Sigmoid colon (tissue), 6 donors: ENCODE measurements at regions not wholly inside any gene's neighbourhood (a gene's known extent, or its start where the extent isn't known, plus 50 kb on each side); places are given as distances from the start of the nearest gene placed in this dataset.
A peak's percentile ranks its signal among the peaks of the same experiment; 100 is the strongest.

Source experiments
- DNase-seq: peaks from one replicate; pipeline ENCODE4 v3.0.0-alpha.2; 2019
- H3K27ac ChIP-seq, 4 donors: fragments of 200-600 bp; sonication (generic); one replicate each; pipeline ENCODE4 v1.5.1; 2016 to 2019; ENCODE audit warnings: mild to moderate bottlenecking in 1 of 4
- H3K27me3 ChIP-seq, 3 donors: fragments of 200-600 bp; sonication (generic); one replicate each; pipeline ENCODE4 v1.5.1; 2019; ENCODE audit warnings: mild to moderate bottlenecking in 1 of 3
- H3K36me3 ChIP-seq, 4 donors: fragments of 200-600 bp; sonication (generic); one replicate each; pipeline ENCODE4 v1.5.1; 2016 to 2019
- H3K4me1 ChIP-seq, 4 donors: fragments of 200-600 bp; sonication (generic); one replicate each; pipeline ENCODE4 v1.5.1; 2017 to 2019
- H3K4me3 ChIP-seq, 4 donors: fragments of 200-600 bp; sonication (generic); one replicate each; pipeline ENCODE4 v1.5.1; 2017 to 2019; ENCODE audit warnings: mild to moderate bottlenecking in 2 of 4, moderate library complexity in 1 of 4
- H3K9me3 ChIP-seq, 4 donors: fragments of 200-600 bp in 3 of 4; sonication (generic) in 3 of 4; one replicate each; pipeline versions ENCODE4 v1.5.1 to v1.6.1; 2013 to 2019
- EP300 ChIP-seq, 4 donors: sonication (generic); formaldehyde crosslinking; IDR thresholded peaks; one replicate each; pipeline ENCODE4 v1.6.1; 2017; ENCODE audit warnings: antibody characterized with exemption in 4 of 4
- POLR2A ChIP-seq, 2 donors: fragments of 450-650 bp; IDR thresholded peaks; one replicate each; pipeline ENCODE4 v1.6.1; 2016; ENCODE audit warnings: antibody characterized with exemption in 2 of 2, mild to moderate bottlenecking in 2 of 2, moderate library complexity in 2 of 2
- POLR2AphosphoS5 ChIP-seq, 4 donors: sonication (generic); formaldehyde crosslinking; IDR thresholded peaks; one replicate each; pipeline ENCODE4 v1.6.1; 2017; ENCODE audit warnings: antibody characterized with exemption in 4 of 4
- WGBS, 2 donors: extraction: QIAGEN DNeasy Blood & Tissue Kit; methylation state at CpG; one replicate each; pipeline ENCODE4 v1.1.7; 2013; 5-methylcytosine and 5-hydroxymethylcytosine counted together
- intact Hi-C: fragments of 100-400 bp; cut with DNase I; formaldehyde crosslinking; loops from one replicate; pipeline ENCODE4 v1.15.1; 2023
- TF ChIP-seq, protein P1 (sequence below), 4 experiments: fragments of 450-650 bp in 3 of 4; fragments of 200-600 bp in 1 of 4; IDR thresholded peaks; one replicate each; pipeline ENCODE4 v1.5.1; 2016 to 2019; ENCODE audit warnings: antibody characterized with exemption in 4 of 4, mild to moderate bottlenecking in 3 of 4, moderate library complexity in 2 of 4
- donor health status: healthy with polysubstance abuse.
- donor health status: healthy.

DNA sequence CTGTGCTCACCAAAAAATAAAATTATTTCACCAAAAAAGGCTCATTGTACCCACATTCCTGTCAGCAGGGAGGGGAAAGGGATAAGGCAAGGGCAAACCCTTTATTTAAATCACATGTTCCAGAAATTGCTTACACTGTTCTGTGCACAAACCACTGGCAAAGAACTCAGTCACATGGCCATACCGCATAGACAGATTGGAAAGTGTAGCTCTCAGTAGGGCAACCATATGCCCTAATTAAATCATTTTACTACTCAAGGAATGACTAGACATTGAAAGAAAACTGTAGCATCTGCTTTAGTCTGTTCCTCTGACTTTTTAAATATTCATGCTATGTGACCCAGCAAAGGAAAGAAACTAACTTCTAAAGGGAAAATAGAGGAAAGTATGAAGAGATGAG is 119.2 kb upstream of the FAM241A start:
- DNase-seq, result no peak
- intact Hi-C loops, result no loop called here
- Histone ChIP-seq H3K4me3 (no peak overlapping the region), H3K4me1 (no peaks in the 10 kb centered on the region), H3K27me3 (no peaks in the 10 kb centered on the region), H3K27ac (no peak overlapping the region), H3K9me3 (no peaks in the 10 kb centered on the region), H3K36me3 (no peaks in the 10 kb centered on the region)
- WGBS, 2 donors, result 88 to 96% methylated on average over 1 of the region's 1 CpG
- TF ChIP-seq, protein P1, sequence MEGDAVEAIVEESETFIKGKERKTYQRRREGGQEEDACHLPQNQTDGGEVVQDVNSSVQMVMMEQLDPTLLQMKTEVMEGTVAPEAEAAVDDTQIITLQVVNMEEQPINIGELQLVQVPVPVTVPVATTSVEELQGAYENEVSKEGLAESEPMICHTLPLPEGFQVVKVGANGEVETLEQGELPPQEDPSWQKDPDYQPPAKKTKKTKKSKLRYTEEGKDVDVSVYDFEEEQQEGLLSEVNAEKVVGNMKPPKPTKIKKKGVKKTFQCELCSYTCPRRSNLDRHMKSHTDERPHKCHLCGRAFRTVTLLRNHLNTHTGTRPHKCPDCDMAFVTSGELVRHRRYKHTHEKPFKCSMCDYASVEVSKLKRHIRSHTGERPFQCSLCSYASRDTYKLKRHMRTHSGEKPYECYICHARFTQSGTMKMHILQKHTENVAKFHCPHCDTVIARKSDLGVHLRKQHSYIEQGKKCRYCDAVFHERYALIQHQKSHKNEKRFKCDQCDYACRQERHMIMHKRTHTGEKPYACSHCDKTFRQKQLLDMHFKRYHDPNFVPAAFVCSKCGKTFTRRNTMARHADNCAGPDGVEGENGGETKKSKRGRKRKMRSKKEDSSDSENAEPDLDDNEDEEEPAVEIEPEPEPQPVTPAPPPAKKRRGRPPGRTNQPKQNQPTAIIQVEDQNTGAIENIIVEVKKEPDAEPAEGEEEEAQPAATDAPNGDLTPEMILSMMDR (IDR thresholded peaks at IDR 0.05), result no peak
- TF ChIP-seq EP300 (IDR thresholded peaks at IDR 0.05) (no peak), POLR2A (IDR thresholded peaks at IDR 0.05) (no peak), POLR2AphosphoS5 (IDR thresholded peaks at IDR 0.05) (no peak)

DNA sequence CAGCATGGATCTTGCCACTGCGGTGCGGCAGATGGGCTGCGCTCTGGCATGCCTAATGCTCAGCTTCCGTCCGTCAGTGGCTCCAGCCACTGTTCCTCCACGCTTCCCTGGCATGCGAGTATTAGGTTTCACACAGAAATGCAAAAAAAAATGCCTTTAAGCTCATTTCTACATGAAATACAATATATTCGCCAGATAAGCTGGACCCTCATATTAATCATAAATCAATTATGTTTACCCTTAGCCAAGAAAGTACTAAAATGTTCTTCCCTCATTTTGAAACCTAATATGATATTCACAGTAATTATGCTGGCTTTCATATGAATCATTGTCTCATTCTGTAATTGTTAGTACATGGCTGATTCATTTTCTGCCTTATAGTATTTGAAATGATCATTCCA is 115.5 kb upstream of the FAM241A start:
- TF ChIP-seq, protein P1 (IDR thresholded peaks at IDR 0.05), result no peak
- TF ChIP-seq POLR2AphosphoS5 (IDR thresholded peaks at IDR 0.05), result no peak
- no peak for TF ChIP-seq POLR2A (IDR thresholded peaks at IDR 0.05)
- no peak for TF ChIP-seq EP300 (IDR thresholded peaks at IDR 0.05)
- WGBS, 2 donors, result 81 to 92% methylated on average over 8 of the region's 8 CpGs
- Histone ChIP-seq H3K4me1 (no peaks in the 10 kb centered on the region), H3K4me3 (no peak overlapping the region), H3K36me3 (no peaks in the 10 kb centered on the region), H3K9me3 (no peaks in the 10 kb centered on the region), H3K27me3 (peaks cover 0 to 7% (median 0%) of the 10 kb centered on the region in 3 donors), H3K27ac (no peak overlapping the region)
- no peak for DNase-seq
- intact Hi-C loops, result loop anchor here (10.0 kb wide), 1 partner anchor 385 kb away; no protein-coding TSS in a partner anchor

DNA sequence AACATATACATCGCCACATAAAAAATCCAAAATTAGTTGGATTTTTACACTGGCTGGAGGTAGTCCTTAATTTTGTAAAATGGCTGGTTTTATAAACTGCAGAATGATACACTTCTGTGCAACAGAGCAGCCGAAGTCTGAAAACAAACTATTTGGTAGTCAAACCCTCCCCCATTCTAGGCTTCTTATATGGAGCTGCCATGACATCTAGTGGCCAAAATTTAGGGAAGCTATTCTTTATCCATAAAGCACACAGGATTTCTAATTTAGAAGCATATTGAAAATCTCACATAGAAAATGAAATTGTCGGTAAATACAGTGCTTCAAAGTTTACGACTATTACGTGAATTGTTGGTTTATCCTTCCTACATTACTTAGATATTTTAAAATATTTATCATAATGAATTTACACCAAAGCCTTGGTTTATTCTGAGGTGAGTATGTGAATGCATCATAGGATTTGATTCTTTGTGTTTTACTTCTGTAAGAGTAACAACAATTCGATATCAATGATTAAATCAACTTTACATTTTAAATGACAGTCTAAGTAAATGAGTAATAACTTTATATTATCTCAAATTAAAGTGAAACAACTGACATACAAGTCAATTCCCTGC is 113.4 kb upstream of the FAM241A start:
- Histone ChIP-seq H3K4me1 (no peaks in the 10 kb centered on the region), H3K4me3 (no peak overlapping the region), H3K27ac (no peak overlapping the region), H3K27me3 (peaks cover 0 to 7% (median 0%) of the 10 kb centered on the region in 3 donors), H3K9me3 (no peaks in the 10 kb centered on the region), H3K36me3 (no peaks in the 10 kb centered on the region)
- WGBS, 2 donors, result 17 to 21% methylated on average over 6 of the region's 6 CpGs
- DNase-seq, result no peak
- TF ChIP-seq POLR2A (IDR thresholded peaks at IDR 0.05) (no peak), EP300 (IDR thresholded peaks at IDR 0.05) (no peak)
- TF ChIP-seq, protein P1 (IDR thresholded peaks at IDR 0.05), result peak in 2 of 4 experiments; percentile 28 to 56
- intact Hi-C loops, result loop anchor here (10.0 kb wide), 1 partner anchor 387 kb away; no protein-coding TSS in a partner anchor

DNA sequence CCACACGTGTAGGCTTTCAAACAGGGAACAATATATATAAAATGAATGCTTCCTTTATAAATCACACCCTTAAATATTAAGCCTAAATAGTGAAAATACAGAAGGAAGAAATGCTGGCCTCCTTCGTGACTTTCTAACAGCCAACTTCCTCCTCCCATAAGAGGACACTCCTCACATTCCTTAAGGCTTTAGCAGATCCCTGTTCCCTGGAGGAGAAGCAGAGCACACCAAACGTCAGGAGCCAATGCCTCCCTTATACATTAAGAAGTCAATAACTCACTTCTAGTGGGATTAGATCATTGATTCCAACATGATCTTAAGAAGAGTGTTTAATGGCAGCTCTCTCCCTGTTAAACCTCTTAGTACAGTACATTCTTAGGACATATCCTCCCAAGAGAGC is 108.4 kb upstream of the FAM241A start:
- TF ChIP-seq, protein P1 (IDR thresholded peaks at IDR 0.05), result no peak
- TF ChIP-seq POLR2AphosphoS5 (IDR thresholded peaks at IDR 0.05), result no peak
- no peak for TF ChIP-seq EP300 (IDR thresholded peaks at IDR 0.05)
- TF ChIP-seq POLR2A (IDR thresholded peaks at IDR 0.05), result no peak
- WGBS, 2 donors, result 22 to 41% methylated on average over 3 of the region's 3 CpGs
- no peak overlapping the region for H3K27ac ChIP-seq
- H3K36me3 ChIP-seq, result no peaks in the 10 kb centered on the region
- no peak overlapping the region for H3K4me3 ChIP-seq
- H3K9me3 ChIP-seq, result no peaks in the 10 kb centered on the region
- H3K27me3 ChIP-seq, result peaks cover 0 to 7% (median 0%) of the 10 kb centered on the region in 3 donors
- H3K4me1 ChIP-seq, result peaks cover 0 to 16% (median 4%) of the 10 kb centered on the region in 4 donors
- no peak for DNase-seq
- intact Hi-C loops, result loop anchor here (10.0 kb wide), 1 partner anchor 392 kb away; no protein-coding TSS in a partner anchor
